Activated T-cell treated with anti-CD3 and anti-CD28 coated beads, Interleukin-2, amount 50 U/mL, for 48 hours (primary cell): ENCODE measurements at regions not wholly inside any gene's neighbourhood (a gene's known extent, or its start where the extent isn't known, plus 50 kb on each side); places are given as distances from the start of the nearest gene placed in this dataset.
"Not testable (repeated sequence)": the region's sequence is repeated elsewhere in the genome, so short reads cannot be mapped to it uniquely, and the experiment has no call there.

Source experiments
- DNase-seq, 2 experiments: peaks; one replicate each; pipeline ENCODE4 v3.0.0-alpha.2; 2020

- no peak for DNase-seq
Observed at GRCh38 chr6:121549736-121550135, 114.3 kb downstream of the GJA1 start.

GRCh38 chr6:121550491-121551010 is 115.1 kb downstream of the GJA1 start:
- no peak for DNase-seq

DNA sequence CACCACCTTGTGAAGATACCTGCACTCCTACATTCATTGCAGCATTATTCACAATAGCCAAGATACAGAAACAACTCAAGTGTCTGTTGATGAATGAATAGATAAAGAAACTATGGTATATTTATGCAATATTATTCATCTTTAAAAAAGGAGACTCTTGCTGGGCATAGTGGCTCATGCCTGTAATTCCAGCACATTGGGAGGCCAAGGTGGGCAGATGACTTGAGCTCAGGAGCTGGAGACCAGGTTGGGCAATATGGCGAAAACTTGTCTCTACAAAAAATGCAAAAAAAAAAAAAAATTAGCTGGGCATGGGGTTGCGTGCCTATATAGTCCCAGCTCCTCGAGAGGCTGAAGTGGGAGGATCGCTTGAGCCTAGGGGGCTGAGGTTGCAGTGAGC is 119.8 kb downstream of the GJA1 start:
- DNase-seq: no peak

- DNase-seq: not testable (repeated sequence)
Observed at GRCh38 chr6:121556149-121556548, 120.7 kb downstream of the GJA1 start.

- DNase-seq: no peak
Observed at GRCh38 chr6:121557146-121557940, 121.9 kb downstream of the GJA1 start.

DNA sequence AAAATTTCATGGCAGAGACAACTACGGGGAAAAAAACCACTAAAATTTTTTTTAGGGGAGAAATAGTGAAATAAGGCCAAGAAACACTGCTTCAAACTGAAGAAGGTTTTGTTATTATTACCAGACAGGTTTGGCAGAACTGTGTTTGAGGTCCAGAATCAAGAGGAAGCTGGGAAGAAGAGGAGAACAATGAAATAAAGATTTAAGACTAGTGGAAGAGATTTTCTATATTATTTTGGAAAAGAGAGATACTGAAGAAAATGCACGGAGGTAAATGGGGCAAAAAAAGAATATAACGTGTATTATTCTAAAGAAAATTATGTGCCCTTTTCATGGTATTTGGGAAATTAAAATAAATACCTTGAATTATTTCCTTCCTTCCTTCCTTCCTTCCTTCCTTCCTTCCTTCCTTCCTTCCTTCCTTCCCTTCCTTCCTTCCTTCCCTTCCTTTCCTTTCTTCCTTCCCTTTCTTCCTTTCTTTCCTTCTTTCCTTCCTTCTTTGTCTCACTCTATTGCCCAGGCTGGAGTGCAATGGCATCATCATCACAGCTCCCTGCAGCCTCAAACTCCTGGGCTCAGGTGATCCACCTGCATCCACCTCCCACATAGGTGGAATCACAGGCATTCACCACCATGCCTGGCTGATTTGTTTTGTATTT is 124.3 kb downstream of the GJA1 start:
- DNase-seq: no peak

DNA sequence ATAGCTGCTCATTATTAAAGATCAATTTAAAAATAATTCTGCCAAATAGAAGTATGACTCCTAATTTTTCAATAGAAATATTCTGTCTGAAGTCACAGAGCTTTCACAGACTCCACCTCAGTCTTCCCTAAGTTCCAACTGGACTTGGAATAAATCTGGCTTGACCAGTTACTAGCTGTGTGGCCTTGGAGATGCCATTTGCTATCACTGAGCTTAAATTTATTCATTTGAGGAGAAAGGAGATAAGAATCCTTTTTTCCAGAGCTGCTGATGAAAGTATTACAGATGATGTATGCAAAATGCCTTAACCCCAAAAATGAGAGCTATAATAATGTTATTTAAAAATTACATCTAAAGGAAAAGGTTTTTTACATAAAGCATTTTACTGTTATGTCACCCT is 125.0 kb downstream of the GJA1 start:
- DNase-seq: no peak

- no peak for DNase-seq
Observed at GRCh38 chr6:121563286-121563685, 127.8 kb downstream of the GJA1 start.

GRCh38 chr6:121564529-121564928 is 129.1 kb downstream of the GJA1 start:
- DNase-seq: not testable (repeated sequence)

- DNase-seq: no peak
Observed at GRCh38 chr6:121571455-121571854, 136.0 kb downstream of the GJA1 start.

GRCh38 chr6:121573481-121573880 is 138.0 kb downstream of the GJA1 start:
- DNase-seq: no peak

DNA sequence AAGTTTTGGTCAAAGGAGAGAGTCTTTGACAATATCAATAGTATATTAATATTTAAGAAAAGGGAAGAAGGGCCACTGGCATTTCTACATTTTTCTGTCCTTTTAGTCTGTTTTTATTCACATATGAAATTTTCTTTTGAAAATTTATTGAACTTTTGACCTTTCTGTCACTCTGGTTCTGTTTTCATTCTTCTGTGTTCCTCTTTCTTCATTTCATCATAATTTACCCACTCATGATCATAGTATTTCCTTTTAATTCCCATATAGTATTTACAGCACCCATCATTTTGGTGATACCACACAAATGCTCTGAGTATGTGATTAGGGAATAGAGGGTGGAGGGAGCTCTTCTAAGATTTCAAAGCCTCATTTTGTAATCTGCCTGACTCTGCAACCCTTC is 142.8 kb downstream of the GJA1 start:
- no peak for DNase-seq

- DNase-seq: no peak
Observed at GRCh38 chr6:121579478-121579877, 144.0 kb downstream of the GJA1 start.

DNA sequence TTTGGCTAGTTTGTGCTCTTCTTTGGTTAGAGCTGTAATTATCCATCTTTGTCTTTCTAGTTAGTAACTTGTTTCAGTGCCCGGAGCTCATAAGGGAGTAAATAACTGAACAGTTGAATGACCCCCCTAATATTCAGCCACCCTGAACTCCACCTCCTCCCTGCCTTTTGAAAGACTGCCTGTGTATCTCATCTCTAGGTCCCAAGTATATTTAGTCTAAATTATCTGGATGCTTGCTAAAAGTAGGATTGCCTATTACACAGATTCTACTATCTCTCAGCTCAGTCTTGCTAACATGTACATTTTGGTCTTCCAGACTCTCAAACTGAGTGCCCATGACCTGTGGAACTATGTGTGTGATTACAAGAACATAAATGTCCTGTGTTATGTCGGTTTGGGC is 145.9 kb downstream of the GJA1 start:
- DNase-seq: no peak

GRCh38 chr6:121582262-121582661 is 146.8 kb downstream of the GJA1 start:
- DNase-seq: no peak

GRCh38 chr6:121584586-121585369 is 149.3 kb downstream of the GJA1 start:
- no peak for DNase-seq

DNA sequence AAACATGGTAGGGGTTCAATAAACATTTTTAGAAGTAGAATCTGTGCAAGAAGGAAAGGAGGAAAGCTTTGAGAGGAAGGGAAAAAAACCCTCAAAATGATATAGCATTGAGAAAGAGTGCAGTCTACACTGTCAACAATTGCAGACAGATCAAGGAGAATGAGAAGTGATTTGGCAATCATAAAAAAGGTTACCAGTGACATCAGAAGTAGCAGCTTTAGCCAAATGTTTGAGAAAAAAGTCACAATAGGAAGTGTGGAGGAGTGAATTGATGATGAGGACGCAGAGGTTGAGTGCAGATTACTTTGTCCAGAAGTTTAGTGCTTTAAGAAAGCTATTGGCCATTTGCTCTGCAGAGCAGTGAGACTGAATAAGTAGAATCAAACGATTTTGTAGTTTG is 155.0 kb downstream of the GJA1 start:
- no peak for DNase-seq

- DNase-seq: no peak
Observed at GRCh38 chr6:121590916-121591315, 155.5 kb downstream of the GJA1 start.

DNA sequence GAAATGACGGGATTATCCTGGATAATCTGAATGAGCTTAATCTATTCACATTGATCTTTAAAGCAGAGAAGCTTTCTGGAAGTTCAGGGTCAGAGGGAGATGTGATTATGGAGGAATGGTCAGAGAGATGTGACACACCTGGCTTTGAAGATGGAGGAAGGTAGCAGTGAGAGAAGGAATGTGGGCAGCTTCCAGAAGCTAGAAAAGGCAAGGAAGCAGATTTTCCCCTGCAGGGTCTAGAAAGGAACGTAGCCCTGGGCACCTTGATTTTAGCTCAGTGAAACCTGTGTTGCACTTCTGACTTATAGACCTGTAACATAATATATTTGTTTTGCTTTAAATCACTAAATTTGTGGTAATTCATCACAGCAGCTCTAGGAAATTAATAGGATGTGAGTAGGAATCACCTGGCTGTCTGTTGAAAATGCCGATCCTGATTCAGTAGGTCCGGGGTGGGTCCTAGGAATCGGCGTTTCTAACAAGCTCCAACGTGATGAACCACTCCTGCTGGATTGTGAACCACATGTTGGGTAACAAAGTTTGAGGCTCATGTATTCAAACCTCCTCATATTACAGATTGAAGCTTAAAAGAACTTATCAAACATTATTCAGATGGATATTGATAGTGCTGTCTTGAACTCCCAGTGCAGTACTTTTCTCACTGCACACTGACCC is 157.0 kb downstream of the GJA1 start:
- DNase-seq: no peak

DNA sequence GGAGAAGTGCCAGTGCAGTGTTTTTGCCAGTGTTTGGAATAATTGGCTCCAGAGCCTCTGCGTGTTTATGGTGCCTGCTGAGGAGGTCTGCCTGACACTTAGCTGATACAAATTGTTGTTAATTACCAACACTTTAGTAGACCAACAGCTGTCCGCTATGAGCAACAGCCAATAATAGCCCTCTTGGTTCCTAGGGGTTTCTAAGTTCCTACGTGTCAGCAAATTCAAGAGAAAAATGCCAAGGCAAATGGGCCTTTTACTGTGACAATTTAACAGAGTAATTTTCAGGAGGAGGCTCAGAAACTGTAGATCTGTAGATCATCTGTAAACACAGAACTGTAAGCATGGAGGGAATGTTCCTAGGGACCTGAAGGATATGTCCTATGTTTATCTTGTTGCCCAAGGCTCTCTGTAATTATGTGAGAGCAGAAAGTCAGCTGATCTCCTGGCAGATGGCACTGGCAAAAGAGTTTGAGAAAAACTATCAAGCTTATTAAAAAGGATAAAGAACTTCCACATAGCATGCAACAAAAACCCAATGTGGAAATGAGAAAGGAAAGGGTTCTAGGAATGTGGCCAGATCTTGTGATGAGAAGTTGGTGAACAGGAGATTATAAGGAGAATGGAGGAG is 157.7 kb downstream of the GJA1 start:
- DNase-seq: no peak

GRCh38 chr6:121594053-121594452 is 158.6 kb downstream of the GJA1 start:
- DNase-seq: no peak

DNA sequence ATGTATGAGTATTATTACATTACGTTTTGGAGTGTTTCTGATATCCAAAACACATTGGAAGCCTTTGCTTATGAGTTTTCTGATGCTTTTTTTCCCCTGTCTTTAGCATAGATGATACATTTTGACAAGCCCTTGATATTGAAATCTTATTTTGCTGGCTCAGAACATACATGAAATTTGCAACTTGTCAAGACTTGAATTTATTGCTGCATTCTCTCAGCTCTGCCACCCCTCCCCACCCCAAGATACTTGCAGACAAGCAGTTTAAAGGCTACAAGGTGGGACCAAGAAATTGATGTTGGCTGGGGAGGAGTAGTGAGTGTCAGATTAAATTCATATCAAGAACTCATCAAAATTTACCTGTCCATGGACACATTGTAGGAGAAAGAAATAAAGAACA is 160.2 kb downstream of the GJA1 start:
- DNase-seq: no peak
